ENCODE measurements at regions not wholly inside any gene's neighbourhood (a gene's known extent, or its start where the extent isn't known, plus 50 kb on each side); places are given as distances from the start of the nearest gene placed in this dataset.
A peak's percentile ranks its signal among the peaks of the same experiment; 100 is the strongest.
"Not testable (repeated sequence)": the region's sequence is repeated elsewhere in the genome, so short reads cannot be mapped to it uniquely, and the experiment has no call there.

- DNase-seq (ENCODE audit: low read depth, low spot score): no peak
Observed at GRCh38 chr2:145759228-145759915, 1239.5 kb upstream of the ZEB2 start.

- DNase-seq (ENCODE audit: low read depth, low spot score): no peak
Observed at GRCh38 chr2:145757503-145758246, 1237.8 kb upstream of the ZEB2 start.

GRCh38 chr2:145755019-145755837 is 1235.3 kb upstream of the ZEB2 start:
- no peak for DNase-seq (ENCODE audit: low read depth, low spot score)

GRCh38 chr2:145753966-145754365 is 1234.0 kb upstream of the ZEB2 start:
- no peak for DNase-seq (ENCODE audit: low read depth, low spot score)

- DNase-seq (ENCODE audit: low read depth, low spot score): no peak
Observed at GRCh38 chr2:145753041-145753608, 1233.2 kb upstream of the ZEB2 start.

- DNase-seq (ENCODE audit: low read depth, low spot score): peak; percentile 82
Observed at GRCh38 chr2:145752091-145752806, 1232.3 kb upstream of the ZEB2 start.

- DNase-seq (ENCODE audit: low read depth, low spot score): peak; percentile 32
Observed at GRCh38 chr2:145751629-145752028, 1231.7 kb upstream of the ZEB2 start.

- no peak for DNase-seq (ENCODE audit: low read depth, low spot score)
Observed at GRCh38 chr2:145751155-145751554, 1231.2 kb upstream of the ZEB2 start.

- DNase-seq (ENCODE audit: low read depth, low spot score): no peak
Observed at GRCh38 chr2:145750612-145751011, 1230.7 kb upstream of the ZEB2 start.

GRCh38 chr2:145750144-145750543 is 1230.2 kb upstream of the ZEB2 start:
- DNase-seq (ENCODE audit: low read depth, low spot score): no peak

GRCh38 chr2:145749556-145749955 is 1229.6 kb upstream of the ZEB2 start:
- no peak for DNase-seq (ENCODE audit: low read depth, low spot score)

- DNase-seq (ENCODE audit: low read depth, low spot score): no peak
Observed at GRCh38 chr2:145748927-145749326, 1229.0 kb upstream of the ZEB2 start.

- no peak for DNase-seq (ENCODE audit: low read depth, low spot score)
Observed at GRCh38 chr2:145747715-145748114, 1227.8 kb upstream of the ZEB2 start.

GRCh38 chr2:145745387-145745721 is 1225.4 kb upstream of the ZEB2 start:
- not testable (repeated sequence) for DNase-seq (ENCODE audit: low read depth, low spot score)

GRCh38 chr2:145744541-145745386 is 1224.8 kb upstream of the ZEB2 start:
- DNase-seq (ENCODE audit: low read depth, low spot score): no peak

GRCh38 chr2:145743011-145743410 is 1223.1 kb upstream of the ZEB2 start:
- no peak for DNase-seq (ENCODE audit: low read depth, low spot score)

- no peak for DNase-seq (ENCODE audit: low read depth, low spot score)
Observed at GRCh38 chr2:145741636-145742035, 1221.7 kb upstream of the ZEB2 start.

- no peak for DNase-seq (ENCODE audit: low read depth, low spot score)
Observed at GRCh38 chr2:145741181-145741580, 1221.3 kb upstream of the ZEB2 start.

- no peak for DNase-seq (ENCODE audit: low read depth, low spot score)
Observed at GRCh38 chr2:145740302-145740701, 1220.4 kb upstream of the ZEB2 start.

- DNase-seq (ENCODE audit: low read depth, low spot score): no peak
Observed at GRCh38 chr2:145739681-145740080, 1219.8 kb upstream of the ZEB2 start.

GRCh38 chr2:145736871-145737270 is 1217.0 kb upstream of the ZEB2 start:
- no peak for DNase-seq (ENCODE audit: low read depth, low spot score)

All from smooth muscle cell of the brain vasculature (primary cell).